CD8-positive, alpha-beta memory T cell (primary cell): ENCODE measurements at regions not wholly inside any gene's neighbourhood (a gene's known extent, or its start where the extent isn't known, plus 50 kb on each side); places are given as distances from the start of the nearest gene placed in this dataset.
"Not testable (repeated sequence)": the region's sequence is repeated elsewhere in the genome, so short reads cannot be mapped to it uniquely, and the experiment has no call there.

Source experiments
- CTCF ChIA-PET: fragments of 350-600 bp; sonication (Branson Sonifier 250); formaldehyde crosslinking; loops from one replicate; lab custom pipeline; 2021; ENCODE audit warnings: antibody characterized with exemption; lab: Charles Lee
- POLR2A ChIA-PET: fragments of 350-600 bp; sonication (Branson Sonifier 250); formaldehyde crosslinking; loops from one replicate; lab custom pipeline; 2021; ENCODE audit warnings: antibody characterized with exemption; lab: Charles Lee
- DNase-seq, 5 donors: peaks; one replicate each; pipeline versions ENCODE4 v3.0.0 to v3.0.0-alpha.2; 2020 to 2022; ENCODE audit warnings: mixed read lengths in 1 of 5
- H3K27ac ChIP-seq: one replicate; pipeline ENCODE4 v1.7.0; 2013; ENCODE audit warnings: low read depth, mild to moderate bottlenecking, low read length, moderate library complexity
- H3K27me3 ChIP-seq: 2 replicates; pipeline ENCODE4 v1.7.0; 2013; ENCODE audit warnings: low read length, mild to moderate bottlenecking; ENCODE audit not compliant: insufficient read depth, poor library complexity, severe bottlenecking
- H3K36me3 ChIP-seq: 2 replicates; pipeline ENCODE4 v1.7.0; 2013; ENCODE audit warnings: mild to moderate bottlenecking, low read length, moderate library complexity; ENCODE audit not compliant: insufficient read depth
- H3K4me1 ChIP-seq: 2 replicates; pipeline ENCODE4 v1.7.0; 2013; ENCODE audit warnings: mild to moderate bottlenecking, low read length, moderate library complexity; ENCODE audit not compliant: insufficient read depth
- H3K4me3 ChIP-seq: 2 replicates; pipeline ENCODE4 v1.7.0; 2013; ENCODE audit warnings: mild to moderate bottlenecking, low read length
- H3K9me3 ChIP-seq: 2 replicates; pipeline ENCODE4 v1.7.0; 2013; ENCODE audit warnings: mild to moderate bottlenecking, low read length
- H3K27ac Mint-ChIP-seq, 8 donors: one replicate each; pipeline ENCODE4 v1.8.0; 2020 to 2021; ENCODE audit warnings: mixed read lengths in 8 of 8, mild to moderate bottlenecking in 6 of 8, inconsistent platforms in 3 of 8, moderate library complexity in 3 of 8
- H3K27me3 Mint-ChIP-seq, 2 donors: one replicate each; pipeline ENCODE4 v1.8.0; 2020 to 2021; ENCODE audit warnings: mixed read lengths in 2 of 2, mild to moderate bottlenecking in 1 of 2, moderate library complexity in 1 of 2
- H3K36me3 Mint-ChIP-seq, 3 donors: one replicate each; pipeline ENCODE4 v1.8.0; 2020 to 2021; ENCODE audit warnings: mixed read lengths in 3 of 3, inconsistent platforms in 1 of 3, mild to moderate bottlenecking in 1 of 3
- H3K4me1 Mint-ChIP-seq, 3 donors: one replicate each; pipeline ENCODE4 v1.8.0; 2020 to 2021; ENCODE audit warnings: mixed read lengths in 3 of 3, inconsistent platforms in 1 of 3, mild to moderate bottlenecking in 1 of 3
- H3K4me3 Mint-ChIP-seq, 7 donors: one replicate each; pipeline ENCODE4 v1.8.0; 2020 to 2021; ENCODE audit warnings: mixed read lengths in 7 of 7, mild to moderate bottlenecking in 6 of 7, moderate library complexity in 4 of 7, inconsistent platforms in 2 of 7
- H3K9me3 Mint-ChIP-seq, 5 donors: one replicate each; pipeline ENCODE4 v1.8.0; 2020 to 2022; ENCODE audit warnings: mixed read lengths in 5 of 5, mild to moderate bottlenecking in 3 of 5, moderate library complexity in 2 of 5, inconsistent platforms in 1 of 5

DNA sequence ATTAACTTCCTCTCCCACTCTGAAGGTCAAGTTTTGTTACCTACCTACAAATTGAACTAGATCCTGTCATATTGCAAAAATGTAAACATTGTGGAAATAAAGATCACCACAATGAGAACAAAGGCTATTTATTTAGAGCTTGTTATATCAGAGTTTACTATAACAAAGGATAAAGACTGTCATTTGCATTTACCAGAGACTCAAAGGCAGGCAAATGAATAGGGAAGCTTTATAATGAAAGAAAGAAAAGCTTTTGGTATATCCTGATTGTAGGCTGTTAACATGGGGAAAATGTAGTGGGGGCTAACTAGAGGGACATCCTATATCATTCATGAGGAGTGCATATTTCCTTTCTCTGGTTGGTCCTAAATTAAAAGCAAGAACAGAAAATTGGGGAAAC lies 403.5 kb upstream of the TYRP1 start:
- no peaks in the 10 kb centered on the region for H3K4me1 ChIP-seq
- no peaks in the 10 kb centered on the region for H3K27me3 Mint-ChIP-seq
- H3K36me3 Mint-ChIP-seq, result no peaks in the 10 kb centered on the region
- ChIA-PET POLR2A (no interaction called here), CTCF (no interaction called here)
- H3K4me1 Mint-ChIP-seq, result no peaks in the 10 kb centered on the region
- no peak overlapping the region for H3K27ac ChIP-seq
- H3K4me3 ChIP-seq, result no peak overlapping the region
- H3K4me3 Mint-ChIP-seq, result no peak overlapping the region
- DNase-seq, result no peak
- no peak overlapping the region for H3K27ac Mint-ChIP-seq
- H3K36me3 ChIP-seq, result no peaks in the 10 kb centered on the region
- peaks cover 6 to 32% (median 15%) of the 10 kb centered on the region in 5 donors for H3K9me3 Mint-ChIP-seq
- H3K27me3 ChIP-seq, result no peaks in the 10 kb centered on the region
- H3K9me3 ChIP-seq, result no peaks in the 10 kb centered on the region

DNA sequence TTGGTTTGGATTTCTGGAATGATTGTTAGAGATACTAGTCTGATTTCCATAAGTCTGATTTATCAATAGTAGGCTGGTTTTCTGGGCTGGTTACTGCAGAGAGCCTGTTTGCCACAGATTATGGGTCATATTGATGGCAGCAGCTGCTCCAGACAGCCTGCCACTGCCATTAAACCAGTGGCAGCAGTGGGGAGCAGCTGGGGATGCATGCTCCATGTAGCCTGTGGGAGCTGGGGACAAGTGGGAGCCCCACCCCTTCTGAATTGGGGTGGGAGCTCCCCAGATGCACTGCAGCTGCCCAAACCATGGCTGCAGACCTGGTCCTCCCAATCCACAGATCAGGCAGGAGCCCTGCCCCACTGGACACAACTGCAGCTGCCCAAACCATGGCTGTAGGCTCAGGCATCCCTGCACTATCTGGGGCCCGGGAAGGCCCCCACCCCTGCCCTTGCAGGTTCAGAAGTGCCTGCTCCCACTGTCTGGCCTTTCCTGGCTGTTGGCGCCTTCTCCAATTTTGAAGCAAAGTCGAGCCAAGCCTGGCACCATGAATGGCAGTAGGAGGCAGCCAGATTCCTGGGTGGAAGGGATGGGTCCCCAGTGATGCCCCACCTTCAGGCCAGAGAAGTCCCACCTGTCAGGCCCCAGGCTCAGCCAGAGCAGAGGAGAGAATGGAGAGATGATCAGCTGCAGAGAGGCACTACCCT lies 402.9 kb upstream of the TYRP1 start:
- no peak overlapping the region for H3K4me3 ChIP-seq
- Mint-ChIP-seq H3K36me3 (no peaks in the 10 kb centered on the region), H3K4me3 (no peak overlapping the region), H3K27ac (no peak overlapping the region), H3K27me3 (no peaks in the 10 kb centered on the region), H3K4me1 (no peaks in the 10 kb centered on the region), H3K9me3 (peaks cover 8 to 38% (median 17%) of the 10 kb centered on the region in 5 donors)
- H3K27me3 ChIP-seq, result no peaks in the 10 kb centered on the region
- H3K4me1 ChIP-seq, result no peaks in the 10 kb centered on the region
- H3K36me3 ChIP-seq, result no peaks in the 10 kb centered on the region
- ChIA-PET CTCF (no interaction called here), POLR2A (no interaction called here)
- H3K9me3 ChIP-seq, result no peaks in the 10 kb centered on the region
- DNase-seq, result no peak
- H3K27ac ChIP-seq, result no peak overlapping the region

DNA sequence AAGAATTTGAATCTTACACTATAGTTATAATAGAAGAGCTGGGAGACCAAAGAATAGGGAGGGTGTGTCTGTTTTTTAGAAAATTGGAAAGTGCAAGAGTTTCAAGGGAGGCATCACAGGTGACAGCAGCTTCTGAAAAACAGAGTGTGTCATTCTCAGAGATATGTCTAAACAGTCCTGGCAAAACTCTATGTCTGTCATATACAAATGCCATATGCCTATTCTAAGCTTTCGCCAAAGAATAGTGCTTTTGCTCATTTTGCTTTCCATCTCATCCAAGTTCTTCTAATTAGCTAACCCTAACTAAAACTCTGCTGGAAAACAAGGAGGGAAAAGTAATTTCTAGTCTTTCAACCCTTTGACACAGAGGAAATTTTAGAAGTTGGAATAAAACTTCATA lies 388.0 kb upstream of the TYRP1 start:
- ChIA-PET CTCF (no interaction called here), POLR2A (no interaction called here)
- Mint-ChIP-seq H3K27ac (no peak overlapping the region), H3K4me3 (no peak overlapping the region), H3K27me3 (no peaks in the 10 kb centered on the region), H3K4me1 (no peaks in the 10 kb centered on the region), H3K9me3 (peaks cover 6 to 41% (median 17%) of the 10 kb centered on the region in 5 donors), H3K36me3 (no peaks in the 10 kb centered on the region)
- Histone ChIP-seq H3K4me1 (no peaks in the 10 kb centered on the region), H3K9me3 (no peaks in the 10 kb centered on the region), H3K36me3 (no peaks in the 10 kb centered on the region), H3K4me3 (no peak overlapping the region), H3K27ac (no peak overlapping the region), H3K27me3 (no peaks in the 10 kb centered on the region)
- no peak for DNase-seq

GRCh38 chr9:12314589-12314988 lies 378.6 kb upstream of the TYRP1 start:
- no peak overlapping the region for H3K27ac ChIP-seq
- no peaks in the 10 kb centered on the region for H3K4me1 Mint-ChIP-seq
- H3K27ac Mint-ChIP-seq, result no peak overlapping the region
- H3K4me3 Mint-ChIP-seq, result no peak overlapping the region
- H3K36me3 ChIP-seq, result no peaks in the 10 kb centered on the region
- H3K27me3 Mint-ChIP-seq, result no peaks in the 10 kb centered on the region
- ChIA-PET POLR2A (no interaction called here), CTCF (no interaction called here)
- H3K9me3 Mint-ChIP-seq, result peaks cover 22 to 50% (median 33%) of the 10 kb centered on the region in 5 donors
- no peaks in the 10 kb centered on the region for H3K4me1 ChIP-seq
- H3K4me3 ChIP-seq, result no peak overlapping the region
- no peaks in the 10 kb centered on the region for H3K36me3 Mint-ChIP-seq
- H3K27me3 ChIP-seq, result no peaks in the 10 kb centered on the region
- no peaks in the 10 kb centered on the region for H3K9me3 ChIP-seq
- DNase-seq, result no peak

DNA sequence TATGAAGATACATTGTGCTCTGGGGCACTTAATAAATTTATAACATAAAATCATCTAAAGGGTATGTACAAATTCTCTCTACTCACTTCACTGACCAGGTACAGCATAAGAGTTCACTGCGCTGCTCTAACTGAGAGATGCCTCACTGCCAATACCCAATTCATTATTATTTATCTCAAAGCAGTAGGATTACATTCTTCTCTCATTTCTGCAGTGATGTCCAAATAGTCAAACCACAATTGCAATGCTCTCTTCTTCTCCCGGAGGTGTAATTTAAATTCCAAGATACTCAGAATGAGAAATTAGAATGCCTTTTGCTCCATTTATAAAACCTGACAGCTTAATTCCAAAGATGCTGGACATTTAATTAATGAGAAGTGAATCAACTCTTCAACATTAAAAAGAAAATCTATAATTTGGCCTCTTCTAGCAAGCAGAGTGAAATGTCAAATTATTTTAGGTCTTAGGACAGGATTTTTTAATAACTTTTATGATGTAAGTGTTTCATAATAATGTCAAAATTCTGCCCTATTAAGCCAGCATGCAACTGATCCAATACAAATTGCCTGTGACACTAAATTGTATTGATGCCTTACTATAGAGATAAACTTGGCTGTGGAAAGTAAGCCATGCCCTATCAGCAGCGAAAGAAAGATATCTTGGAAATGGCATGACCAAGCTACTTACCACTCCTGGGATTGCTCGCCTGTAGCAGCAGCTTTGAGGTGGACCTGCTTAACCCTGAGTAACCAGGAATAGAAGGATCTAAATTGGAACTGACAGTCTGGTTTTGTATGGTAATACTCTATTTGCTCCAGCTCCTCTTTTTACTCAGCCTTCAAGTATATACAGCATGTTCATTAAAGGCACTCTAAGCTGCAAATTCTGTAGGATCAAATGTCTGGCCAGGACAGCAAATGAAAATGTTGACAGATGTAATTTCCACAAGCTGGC lies 374.2 kb upstream of the TYRP1 start:
- H3K27me3 ChIP-seq, result no peaks in the 10 kb centered on the region
- H3K4me1 ChIP-seq, result no peaks in the 10 kb centered on the region
- H3K27ac ChIP-seq, result no peak overlapping the region
- no peak for DNase-seq
- POLR2A ChIA-PET, result no interaction called here
- Mint-ChIP-seq H3K36me3 (no peaks in the 10 kb centered on the region), H3K27ac (no peak overlapping the region), H3K4me1 (no peaks in the 10 kb centered on the region), H3K27me3 (no peaks in the 10 kb centered on the region), H3K4me3 (no peak overlapping the region), H3K9me3 (peaks cover 6 to 21% (median 17%) of the 10 kb centered on the region in 5 donors)
- H3K9me3 ChIP-seq, result no peaks in the 10 kb centered on the region
- CTCF ChIA-PET, result no interaction called here
- no peak overlapping the region for H3K4me3 ChIP-seq
- H3K36me3 ChIP-seq, result no peaks in the 10 kb centered on the region

- Mint-ChIP-seq H3K4me1 (no peaks in the 10 kb centered on the region), H3K27me3 (no peaks in the 10 kb centered on the region), H3K9me3 (peaks cover 11 to 42% (median 22%) of the 10 kb centered on the region in 5 donors), H3K27ac (no peak overlapping the region), H3K4me3 (no peak overlapping the region), H3K36me3 (no peaks in the 10 kb centered on the region)
- Histone ChIP-seq H3K4me1 (no peaks in the 10 kb centered on the region), H3K9me3 (no peaks in the 10 kb centered on the region), H3K27me3 (no peaks in the 10 kb centered on the region), H3K27ac (no peak overlapping the region), H3K36me3 (no peaks in the 10 kb centered on the region), H3K4me3 (no peak overlapping the region)
- DNase-seq, result no peak
- ChIA-PET CTCF (no interaction called here), POLR2A (no interaction called here)
These were observed 363.6 kb upstream of the TYRP1 start for GRCh38 chr9:12329623-12329985.

DNA sequence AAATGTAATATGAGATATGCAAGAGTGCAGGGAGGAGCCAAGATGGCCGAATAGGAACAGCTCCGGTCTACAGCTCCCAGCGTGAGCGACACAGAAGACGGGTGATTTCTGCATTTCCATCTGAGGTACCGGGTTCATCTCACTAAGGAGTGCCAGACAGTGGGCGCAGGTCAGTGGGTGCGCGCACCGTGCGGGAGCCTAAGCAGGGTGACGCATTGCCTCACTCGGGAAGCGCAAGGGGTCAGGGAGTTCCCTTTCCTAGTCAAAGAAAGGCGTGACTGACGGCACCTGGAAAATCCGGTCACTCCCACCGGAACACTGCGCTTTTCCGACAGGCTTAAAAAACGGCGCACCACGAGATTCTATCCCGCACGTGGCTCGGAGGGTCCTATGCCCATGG lies 359.2 kb upstream of the TYRP1 start:
- H3K27ac Mint-ChIP-seq, POLR2A ChIA-PET, H3K4me1 Mint-ChIP-seq, CTCF ChIA-PET, H3K4me1 ChIP-seq, H3K9me3 ChIP-seq, H3K4me3 Mint-ChIP-seq, H3K4me3 ChIP-seq, DNase-seq, H3K27me3 Mint-ChIP-seq, H3K27ac ChIP-seq, H3K27me3 ChIP-seq, H3K36me3 ChIP-seq, H3K36me3 Mint-ChIP-seq: not testable (repeated sequence)
- peaks cover 6 to 28% (median 12%) of the 10 kb centered on the region in 5 donors for H3K9me3 Mint-ChIP-seq

- Mint-ChIP-seq H3K4me3 (no peak overlapping the region), H3K9me3 (peaks cover 9 to 55% (median 27%) of the 10 kb centered on the region in 5 donors), H3K36me3 (peaks cover 0 to 2% (median 0%) of the 10 kb centered on the region in 3 donors), H3K27me3 (no peaks in the 10 kb centered on the region), H3K4me1 (no peaks in the 10 kb centered on the region), H3K27ac (no peak overlapping the region)
- ChIA-PET POLR2A (no interaction called here), CTCF (no interaction called here)
- DNase-seq, result no peak
- H3K9me3 ChIP-seq, result no peaks in the 10 kb centered on the region
- H3K4me3 ChIP-seq, result no peak overlapping the region
- H3K4me1 ChIP-seq, result no peaks in the 10 kb centered on the region
- no peak overlapping the region for H3K27ac ChIP-seq
- H3K36me3 ChIP-seq, result no peaks in the 10 kb centered on the region
- H3K27me3 ChIP-seq, result no peaks in the 10 kb centered on the region
These were observed 342.4 kb upstream of the TYRP1 start for GRCh38 chr9:12350775-12351174.
